A549 (cell line): ENCODE measurements at regions not wholly inside any gene's neighbourhood (a gene's known extent, or its start where the extent isn't known, plus 50 kb on each side); places are given as distances from the start of the nearest gene placed in this dataset.

Source experiments
- ATAC-seq, 2 experiments: fragments of 200-7000 bp in 1 of 2; fragments of >200 bp in 1 of 2; cut with Nextera tagmentation in 1 of 2; cut with Tn5 transposase in 1 of 2; 3 replicates each; pipeline versions ENCODE4 v1.8.0 to v1.9.1; 2018 to 2020; ENCODE audit warnings: mild to moderate bottlenecking in 1 of 2, moderate library complexity in 1 of 2
- CTCF ChIA-PET: fragments of 300-600 bp; sonication (Branson Sonifier 250); formaldehyde crosslinking; extraction: SDS; loops from one replicate; lab custom pipeline; 2021; ENCODE audit warnings: antibody characterized with exemption, inconsistent platforms; lab: Yijun Ruan, JAX
- POLR2A ChIA-PET: fragments of 350-600 bp; formaldehyde crosslinking; extraction: SDS; loops from one replicate; lab custom pipeline; 2021; ENCODE audit warnings: antibody characterized with exemption, inconsistent platforms; lab: Yijun Ruan, JAX
- DNase-seq, 2 experiments: peaks; one replicate each; pipeline versions ENCODE4 v3.0.0 to v3.0.0-alpha.2; 2011 to 2016; ENCODE audit warnings: low read depth in 1 of 2, low spot score in 1 of 2
- FAIRE-seq: peaks from 2 replicates; lab custom pipeline; 2011; peaks lifted over from hg19 to GRCh38; lab: Jason Lieb, UNC
- H3K27ac ChIP-seq, 2 experiments: fragments of >200 bp; sonication (Bioruptor Twin); formaldehyde crosslinking; 3 replicates each; pipeline ENCODE4 v1.5.1; 2016 to 2017
- H3K4me1 ChIP-seq: fragments of >200 bp; sonication (Bioruptor Twin); formaldehyde crosslinking; 3 replicates; pipeline ENCODE4 v1.6.1; 2016
- H3K4me2 ChIP-seq: fragments of >200 bp; sonication (Bioruptor Twin); formaldehyde crosslinking; 3 replicates; pipeline ENCODE4 v1.6.1; 2016
- H3K4me3 ChIP-seq: fragments of >200 bp; sonication (Bioruptor Twin); formaldehyde crosslinking; 3 replicates; pipeline ENCODE4 v1.5.1; 2016
- H3K9me3 ChIP-seq: fragments of >200 bp; sonication (Bioruptor Twin); formaldehyde crosslinking; 3 replicates; pipeline ENCODE4 v1.6.1; 2016
- CBX8 ChIP-seq: fragments of 200-600 bp; sonication (generic); IDR thresholded peaks from 2 replicates; pipeline ENCODE4 v1.6.1; 2016
- CHD2 ChIP-seq: fragments of 150-350 bp; IDR thresholded peaks from 2 replicates; pipeline ENCODE4 v1.6.1; 2014; ENCODE audit warnings: low read length; ENCODE audit not compliant: partially characterized antibody
- CHD4 ChIP-seq: fragments of 200-600 bp; sonication (generic); IDR thresholded peaks from 2 replicates; pipeline ENCODE4 v1.6.1; 2016; ENCODE audit warnings: antibody characterized with exemption, mild to moderate bottlenecking, borderline replicate concordance
- CTCF ChIP-seq: fragments of >200 bp; sonication (Bioruptor Twin); formaldehyde crosslinking; IDR thresholded peaks from 3 replicates; pipeline ENCODE4 v1.5.1; 2016
- EHMT2 ChIP-seq: fragments of 200-600 bp; sonication (generic); IDR thresholded peaks from 2 replicates; pipeline ENCODE4 v1.6.1; 2016; ENCODE audit warnings: antibody characterized with exemption, low read depth, mild to moderate bottlenecking, moderate library complexity
- EP300 ChIP-seq, 2 experiments: fragments of >200 bp; sonication (Bioruptor Twin); formaldehyde crosslinking; IDR thresholded peaks; 2 replicates in 1 of 2; 3 replicates in 1 of 2; pipeline ENCODE4 v1.6.1; 2016 to 2017
- FOSB ChIP-seq: fragments of 250-450 bp; sonication (Bioruptor Pico); IDR thresholded peaks from 2 replicates; pipeline ENCODE4 v1.5.0; 2020; ENCODE audit warnings: mild to moderate bottlenecking, moderate library complexity
- HDAC2 ChIP-seq: fragments of 200-600 bp; sonication (generic); IDR thresholded peaks from 2 replicates; pipeline ENCODE4 v1.6.1; 2016
- HOXA7 ChIP-seq: fragments of 250-450 bp; sonication (Bioruptor Pico); IDR thresholded peaks from 2 replicates; pipeline ENCODE4 v1.5.0; 2020; ENCODE audit warnings: mild to moderate bottlenecking, moderate library complexity
- KDM1A ChIP-seq: fragments of 200-600 bp; sonication (generic); IDR thresholded peaks from 2 replicates; pipeline ENCODE4 v1.6.1; 2016; ENCODE audit warnings: low read depth, mild to moderate bottlenecking
- KDM5A ChIP-seq: fragments of 200-600 bp; sonication (generic); IDR thresholded peaks from 2 replicates; pipeline ENCODE4 v1.6.1; 2016; ENCODE audit warnings: antibody characterized with exemption, mild to moderate bottlenecking
- MAX ChIP-seq: IDR thresholded peaks from 2 replicates; pipeline ENCODE4 v1.6.1; 2012
- PHF8 ChIP-seq: fragments of 200-600 bp; sonication (generic); IDR thresholded peaks from 2 replicates; pipeline ENCODE4 v1.6.1; 2016; ENCODE audit warnings: low read depth, mild to moderate bottlenecking, antibody characterized with exemption, moderate library complexity, borderline replicate concordance
- RCOR1 ChIP-seq: fragments of 150-350 bp; IDR thresholded peaks from 2 replicates; pipeline ENCODE4 v1.6.1; 2014; ENCODE audit warnings: antibody characterized with exemption, low read length, low read depth
- ZSCAN20 ChIP-seq: fragments of 250-450 bp; sonication (Bioruptor Pico); IDR thresholded peaks from 2 replicates; pipeline ENCODE4 v1.8.0; 2022; ENCODE audit warnings: mild to moderate bottlenecking, moderate library complexity
- WGBS: methylation state at CpG from one replicate; pipeline ENCODE4 v1.1.6; 2017; ENCODE audit errors: missing lambda C conversion rate; 5-methylcytosine and 5-hydroxymethylcytosine counted together

- ChIA-PET CTCF (interaction anchor here (1.4 kb wide), 1 partner anchor 147 kb away, joined by 3 read pairs; no protein-coding TSS in a partner anchor), POLR2A (no interaction called here)
- FAIRE-seq (no peak), ATAC-seq (no peak), DNase-seq (no peak)
- peaks cover 9% of the 10 kb centered on the region for H3K4me1 ChIP-seq
- H3K4me3 ChIP-seq, result no peak overlapping the region
- H3K4me2 ChIP-seq, result no peak overlapping the region
- WGBS, result 80% methylated on average over 9 of the region's 9 CpGs
- no peaks in the 10 kb centered on the region for H3K9me3 ChIP-seq
- H3K27ac ChIP-seq, result peak overlapping the region in 1 of 2 experiments; percentile 38; a peak in 2 of 6 replicates
- TF ChIP-seq CBX8 (no peak), MAX (0 out of 2 replicates have a peak, but pooled peaks have one; percentile 21)
These were observed 56.3 kb upstream of the GPC1 start for GRCh38 chr2:240379089-240379636.

- H3K4me1 ChIP-seq, result peaks cover 36% of the 10 kb centered on the region
- TF ChIP-seq RCOR1, result no peak
- TF ChIP-seq CHD4, result no peak
- TF ChIP-seq CTCF, result no peak
- TF ChIP-seq EP300 (IDR thresholded peaks at IDR 0.05), result no peak
- ChIA-PET CTCF (interaction anchor here (1.2 kb wide), 1 partner anchor 150 kb away, joined by 3 read pairs; no protein-coding TSS in a partner anchor), POLR2A (interaction anchor here (1.1 to 1.6 kb wide), 2 partner anchors 9 to 13 kb away, joined by 4 to 6 read pairs; no protein-coding TSS in a partner anchor)
- peak overlapping the region in 1 of 2 experiments; percentile 100; a peak in 3 of 6 replicates for H3K27ac ChIP-seq
- H3K4me3 ChIP-seq, result no peak overlapping the region
- FAIRE-seq (no peak), DNase-seq (no peak), ATAC-seq (no peak)
- H3K9me3 ChIP-seq, result no peaks in the 10 kb centered on the region
- WGBS, result 97% methylated on average over 10 of the region's 17 CpGs
- H3K4me2 ChIP-seq, result no peak overlapping the region
These were observed 52.2 kb upstream of the GPC1 start for GRCh38 chr2:240383099-240383758.

- CTCF ChIA-PET, result interaction anchor here (0.7 to 4.6 kb wide), 3 partner anchors 14 to 150 kb away, joined by 3 to 30 read pairs (median 3); no protein-coding TSS in a partner anchor
- Histone ChIP-seq H3K9me3 (no peaks in the 10 kb centered on the region), H3K27ac (peak overlapping the region; percentile 99 to 100; a peak in 4 of 6 replicates), H3K4me1 (peaks cover 44% of the 10 kb centered on the region), H3K4me2 (no peak overlapping the region), H3K4me3 (no peak overlapping the region)
- DNase-seq, result no peak
- POLR2A ChIA-PET, result interaction anchor here (1.1 kb wide), 1 partner anchor 9 kb away, joined by 4 read pairs; no protein-coding TSS in a partner anchor
- TF ChIP-seq FOSB (no peak), MAX (no peak), EHMT2 (no peak), ZSCAN20 (no peak), KDM1A (no peak), CHD2 (no peak), PHF8 (no peak), HOXA7 (no peak), HDAC2 (no peak), KDM5A (no peak)
- WGBS, result 86% methylated on average over 16 of the region's 29 CpGs
- FAIRE-seq, result no peak
- ATAC-seq, result 0 out of 6 replicates have a peak, but pooled peaks of 1 of the 2 experiments have one; percentile 2
These were observed 51.4 kb upstream of the GPC1 start for GRCh38 chr2:240383871-240384700.
